Hepatocyte (in vitro differentiated cells): ENCODE measurements at regions not wholly inside any gene's neighbourhood (a gene's known extent, or its start where the extent isn't known, plus 50 kb on each side); places are given as distances from the start of the nearest gene placed in this dataset.

ENCODE experiments used
- CTCF ChIP-seq: fragments of 200-600 bp; sonication (generic); IDR thresholded peaks from 2 replicates; pipeline ENCODE4 v1.5.1; 2016; ENCODE audit warnings: antibody characterized with exemption, mild to moderate bottlenecking; ENCODE audit not compliant: poor library complexity
- EZH2 ChIP-seq: fragments of 200-600 bp; sonication (generic); IDR thresholded peaks from 2 replicates; pipeline ENCODE4 v1.6.1; 2016; ENCODE audit warnings: antibody characterized with exemption, mild to moderate bottlenecking, borderline replicate concordance
- EZH2phosphoT487 ChIP-seq: fragments of 200-600 bp; sonication (generic); IDR thresholded peaks from one replicate; pipeline ENCODE4 v1.6.1; 2018; ENCODE audit warnings: antibody characterized with exemption, mild to moderate bottlenecking, low read depth, moderate library complexity; ENCODE audit not compliant: unreplicated experiment, severe bottlenecking

- TF ChIP-seq EZH2 = no peak
- TF ChIP-seq CTCF = no peak
- TF ChIP-seq EZH2phosphoT487 = no peak
Observed at GRCh38 chr9:82108474-82108873, 119.9 kb downstream of the SPATA31D1 start.
